GM19240 (cell line): ENCODE measurements at regions not wholly inside any gene's neighbourhood (a gene's known extent, or its start where the extent isn't known, plus 50 kb on each side); places are given as distances from the start of the nearest gene placed in this dataset.

ENCODE experiments used
- DNase-seq: peaks from one replicate; pipeline ENCODE4 v3.0.0; 2011; ENCODE audit warnings: low spot score; ENCODE audit not compliant: insufficient read length

GRCh38 chr18:27899893-27900292 lies 277.0 kb downstream of the CDH2 start:
- no peak for DNase-seq

DNA sequence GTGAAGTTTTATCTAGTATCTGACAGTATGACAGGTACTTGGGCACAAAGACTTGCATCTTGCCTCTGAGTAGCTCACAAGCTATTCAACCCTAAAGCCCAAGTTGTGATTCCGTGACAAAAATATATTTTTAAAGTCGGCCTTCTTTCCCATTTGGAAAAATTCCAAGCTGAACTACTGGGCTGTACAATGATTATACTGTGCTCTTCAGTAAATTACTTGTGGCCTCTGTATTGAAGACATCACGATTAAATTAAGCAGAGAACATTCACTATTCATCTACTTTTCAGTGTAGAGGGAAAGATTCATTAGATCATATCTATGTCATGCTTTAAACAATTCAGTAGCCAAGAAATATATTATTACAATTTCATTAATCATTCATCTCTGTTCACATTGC lies 282.2 kb downstream of the CDH2 start:
- no peak for DNase-seq

DNA sequence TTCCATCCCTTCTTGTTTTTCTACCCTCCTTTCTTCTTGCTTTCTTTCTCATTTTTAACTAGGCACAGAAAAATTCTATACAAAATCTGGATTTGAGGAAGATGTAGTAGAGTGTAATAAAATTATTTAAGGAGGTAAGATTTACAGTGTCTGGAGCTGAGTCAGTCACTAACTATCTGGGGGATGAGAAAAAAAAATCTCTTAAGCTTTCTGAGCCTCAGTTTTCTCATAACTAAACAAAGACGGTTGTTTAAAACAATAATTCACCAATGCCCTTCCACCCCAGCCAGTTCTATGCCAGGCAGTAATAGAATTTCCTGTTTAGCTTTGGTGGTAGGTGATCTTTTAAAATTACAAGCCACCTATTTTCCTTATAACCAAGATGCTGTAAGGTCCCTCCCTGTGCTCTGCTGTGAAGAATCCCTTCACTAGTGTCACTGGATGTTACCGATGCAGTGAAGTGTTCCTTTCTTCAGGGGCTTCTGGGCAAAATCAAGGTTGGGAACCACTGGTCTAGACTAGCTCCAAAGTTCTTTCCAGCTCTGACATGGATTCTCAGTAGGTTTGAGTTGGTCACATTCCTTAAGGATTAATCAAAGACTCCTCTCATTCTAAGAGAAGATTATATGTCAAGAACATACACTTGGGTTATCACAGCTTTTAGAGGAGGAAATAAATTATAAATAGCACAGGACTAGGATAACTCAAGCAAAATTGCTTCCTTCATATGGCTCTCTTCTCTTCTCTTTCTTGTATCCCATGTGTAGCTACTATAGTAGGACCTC lies 289.0 kb downstream of the CDH2 start:
- DNase-seq: no peak

DNA sequence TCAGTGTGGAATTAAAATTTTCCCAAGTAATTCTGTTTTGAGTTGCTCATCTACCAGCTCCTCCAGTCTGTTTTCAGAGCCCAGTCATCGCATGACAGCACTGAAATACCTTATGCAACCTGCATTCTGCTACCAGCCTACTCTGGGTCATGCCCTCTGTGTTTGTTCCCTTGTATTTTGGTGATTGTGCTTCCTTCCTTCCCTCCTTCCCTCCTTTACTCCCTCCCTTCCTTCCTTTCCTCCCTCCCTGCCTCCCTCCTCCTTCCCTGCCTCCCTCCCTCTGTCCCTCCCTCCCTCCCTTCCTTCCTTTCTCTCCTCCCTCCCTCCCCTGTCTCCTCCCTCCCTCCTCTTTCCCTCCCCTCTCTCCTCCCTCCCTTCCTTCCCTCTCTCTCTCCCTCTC lies 289.6 kb downstream of the CDH2 start:
- no peak for DNase-seq

DNA sequence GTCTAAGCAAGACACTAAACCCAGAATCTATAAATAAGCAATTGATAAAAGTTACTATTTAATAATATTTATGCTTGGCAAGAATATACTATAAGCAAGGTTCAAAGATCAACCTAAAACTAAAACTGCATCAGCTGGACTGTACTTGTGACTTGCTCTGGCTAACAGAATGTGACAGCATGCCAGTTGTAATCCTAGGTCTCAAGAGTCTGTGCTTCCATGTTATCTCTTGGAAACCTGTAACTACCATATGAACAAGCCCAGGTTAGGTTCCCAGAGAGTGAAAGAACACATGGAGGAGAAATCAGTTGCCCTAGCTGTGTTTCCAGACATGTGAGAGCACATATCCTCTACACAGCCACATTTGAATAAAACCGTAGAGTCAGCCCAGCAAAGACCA lies 297.4 kb downstream of the CDH2 start:
- DNase-seq: no peak

GRCh38 chr18:27871726-27872125 lies 305.2 kb downstream of the CDH2 start:
- DNase-seq: no peak

DNA sequence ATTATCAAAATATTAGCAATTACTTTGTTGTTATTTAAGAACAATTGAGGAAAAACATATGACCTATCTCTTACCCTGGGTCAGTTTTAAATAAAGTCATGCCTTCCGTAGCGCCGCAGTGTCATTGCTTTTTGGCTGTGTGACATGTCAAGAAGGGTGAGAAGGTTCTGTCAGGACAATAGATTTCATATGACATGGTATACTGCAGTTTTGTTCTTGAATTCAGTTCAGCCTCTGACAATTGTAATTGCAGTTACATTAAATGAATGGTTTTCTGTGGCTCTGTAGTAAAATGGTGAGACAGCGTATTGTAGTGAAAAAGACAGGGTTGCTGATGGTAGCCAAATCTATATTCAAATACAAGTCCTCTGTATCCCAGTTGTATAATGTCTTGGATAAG lies 307.2 kb downstream of the CDH2 start:
- no peak for DNase-seq

GRCh38 chr18:27865431-27865830 lies 311.5 kb downstream of the CDH2 start:
- DNase-seq: no peak

GRCh38 chr18:27863780-27864430 lies 313.0 kb downstream of the CDH2 start:
- no peak for DNase-seq

GRCh38 chr18:27862041-27862682 lies 314.8 kb downstream of the CDH2 start:
- DNase-seq: no peak

DNA sequence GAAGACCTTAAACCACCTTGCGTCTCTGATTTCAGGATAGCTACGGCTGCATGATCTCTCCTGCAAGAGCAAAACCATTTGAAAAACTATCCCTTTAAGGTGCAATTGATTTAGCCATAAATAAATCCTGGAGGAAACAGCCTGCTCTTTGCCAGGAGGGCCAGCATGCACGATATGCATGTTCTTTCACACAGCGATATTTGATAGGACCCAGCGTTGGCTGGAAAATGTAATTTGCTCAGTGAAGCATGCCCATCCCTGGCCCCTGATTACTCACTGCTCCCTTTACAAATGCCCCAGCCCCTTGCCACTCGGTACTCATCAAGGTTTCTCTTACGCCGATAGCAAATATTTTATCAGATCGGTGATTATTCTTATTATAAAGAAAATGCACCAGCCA lies 315.4 kb downstream of the CDH2 start:
- DNase-seq: no peak

DNA sequence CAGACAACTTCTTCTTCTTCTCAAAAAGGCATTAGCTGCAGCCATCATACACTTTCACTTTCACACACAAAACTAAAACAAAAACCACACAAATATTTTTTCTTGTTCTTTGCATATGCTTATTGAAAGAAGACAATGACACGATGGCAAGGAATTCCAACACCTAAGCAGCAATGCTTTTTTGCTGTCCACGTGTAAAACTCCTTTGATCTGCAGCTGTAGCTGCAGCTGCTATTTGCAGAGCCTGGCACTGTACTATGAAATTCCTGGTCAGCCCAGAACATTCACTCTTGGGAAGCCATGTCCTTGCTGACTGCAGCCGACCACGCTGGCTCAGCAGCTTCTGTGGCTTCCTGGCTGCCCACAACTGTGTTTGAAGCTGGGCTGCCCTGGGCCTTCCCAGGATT lies 316.2 kb downstream of the CDH2 start:
- no peak for DNase-seq

- no peak for DNase-seq
These were observed 316.9 kb downstream of the CDH2 start for GRCh38 chr18:27860011-27860410.

GRCh38 chr18:27856820-27857219 lies 320.1 kb downstream of the CDH2 start:
- no peak for DNase-seq

DNA sequence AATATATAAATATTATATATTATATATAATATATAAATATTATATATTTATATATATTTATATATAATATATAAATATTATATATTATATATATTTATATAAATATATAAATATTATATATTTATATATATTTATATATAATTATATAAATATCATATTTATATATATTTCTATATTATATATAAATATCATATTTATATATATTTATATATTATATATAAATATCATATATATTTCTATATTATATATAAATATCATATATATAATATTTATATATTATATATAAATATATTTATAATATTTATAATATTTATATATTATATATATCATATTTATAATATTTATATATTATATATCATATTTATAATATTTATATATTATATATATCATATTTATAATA lies 321.4 kb downstream of the CDH2 start:
- DNase-seq: no peak

- no peak for DNase-seq
These were observed 322.3 kb downstream of the CDH2 start for GRCh38 chr18:27854631-27855030.

GRCh38 chr18:27848336-27848735 lies 328.6 kb downstream of the CDH2 start:
- DNase-seq: no peak

- no peak for DNase-seq
These were observed 329.5 kb downstream of the CDH2 start for GRCh38 chr18:27847412-27847811.

DNA sequence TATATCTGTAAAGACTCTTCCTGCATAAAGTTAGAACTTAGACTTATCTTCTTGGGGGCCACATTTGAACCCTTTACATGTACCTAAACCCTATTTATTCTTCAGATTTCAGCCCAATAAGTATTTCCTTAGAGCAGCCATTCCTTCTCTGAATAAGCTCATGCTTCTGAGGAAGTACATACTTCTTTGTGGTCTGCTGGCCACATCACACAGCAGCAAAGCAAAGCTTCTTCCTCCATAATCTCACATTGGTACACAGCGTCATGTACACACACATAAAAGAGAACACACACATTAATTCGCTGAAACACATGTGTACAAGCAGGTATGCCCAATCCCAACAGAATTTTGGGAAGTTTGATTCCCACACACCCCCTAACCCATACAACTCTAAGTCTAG lies 331.0 kb downstream of the CDH2 start:
- DNase-seq: no peak

DNA sequence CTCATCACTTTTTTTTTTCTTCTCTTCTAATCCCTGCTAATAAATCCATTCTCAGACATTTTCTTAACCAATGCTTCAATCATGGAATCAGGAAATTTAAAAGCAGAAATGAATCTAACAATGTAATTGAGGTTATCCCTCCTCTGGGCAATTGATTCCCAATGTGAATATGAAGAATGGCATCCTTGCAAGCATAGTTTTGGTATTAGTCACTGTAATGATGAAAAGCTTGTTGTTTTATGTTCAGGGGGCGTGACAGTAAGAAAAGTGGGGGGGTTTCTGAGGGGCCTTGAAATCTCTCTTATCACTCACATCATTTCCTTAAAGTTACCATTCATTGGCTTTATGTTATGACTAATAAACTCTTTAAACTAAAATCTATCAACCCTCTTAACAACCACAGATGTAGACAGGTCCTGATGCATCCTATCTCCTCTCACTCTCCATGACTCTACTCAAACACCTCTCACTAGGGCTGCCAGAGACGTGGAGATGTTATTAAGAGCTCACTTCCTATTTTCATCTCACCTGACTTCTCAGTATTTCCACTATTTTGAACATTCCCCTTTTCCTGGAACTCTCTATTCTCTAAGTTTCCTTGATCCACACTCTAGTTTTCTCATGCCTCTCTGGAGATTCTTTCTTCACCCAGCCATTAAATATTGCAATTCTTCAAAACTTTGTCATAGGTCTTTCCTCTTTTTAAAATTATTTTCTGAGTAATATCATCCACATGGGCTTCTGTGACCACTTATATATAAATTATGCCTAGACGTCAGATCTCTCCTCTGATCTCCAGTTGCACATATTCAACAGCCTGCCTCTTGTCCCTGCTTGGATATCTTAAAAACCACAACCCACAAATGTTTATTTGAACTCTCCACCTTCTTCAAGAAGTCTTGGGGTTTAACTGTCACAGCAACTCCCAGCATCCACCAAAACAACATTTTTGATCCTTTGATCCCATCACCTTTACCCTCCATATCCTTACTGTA lies 332.9 kb downstream of the CDH2 start:
- no peak for DNase-seq

DNA sequence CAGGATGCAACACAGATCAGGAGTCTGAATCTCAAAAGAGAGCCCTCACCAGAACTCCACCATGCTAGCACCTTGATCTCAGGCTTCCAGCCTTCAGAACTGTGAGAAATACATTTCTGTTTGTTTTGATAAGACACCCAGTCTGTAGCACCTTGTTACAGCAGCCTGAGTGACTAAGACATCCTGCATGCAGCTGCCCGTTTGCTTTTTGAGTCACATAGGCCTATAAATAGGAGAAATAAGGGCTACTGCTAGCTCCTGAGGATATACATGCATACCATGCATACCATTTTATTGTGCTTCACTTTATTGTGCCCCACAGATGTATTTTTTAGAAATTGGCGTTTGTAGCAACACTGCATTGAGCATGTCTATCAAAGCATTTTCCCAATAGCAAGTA lies 337.8 kb downstream of the CDH2 start:
- no peak for DNase-seq
